ENCODE measurements at regions not wholly inside any gene's neighbourhood (a gene's known extent, or its start where the extent isn't known, plus 50 kb on each side); places are given as distances from the start of the nearest gene placed in this dataset.

DNA sequence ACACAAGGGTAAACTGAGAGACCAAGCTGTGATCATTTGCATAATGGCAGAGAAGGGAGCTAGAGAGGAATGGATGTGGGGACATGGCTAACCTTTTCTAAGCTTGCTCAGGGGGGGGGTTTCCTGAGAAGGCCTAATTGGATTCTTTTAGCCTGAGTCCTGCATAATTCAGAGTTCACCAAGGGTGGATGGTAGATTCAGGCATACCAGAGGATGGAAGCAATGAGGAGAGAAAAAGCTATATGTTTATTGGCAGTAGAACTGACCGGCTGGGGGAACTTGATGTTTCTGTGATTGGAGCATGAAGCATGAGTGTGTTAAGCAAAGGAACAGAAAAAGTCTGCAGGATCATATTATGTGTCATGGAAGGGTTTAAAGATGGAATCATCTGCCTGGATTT lies 65.9 kb upstream of the KLF12 start:
- no peak overlapping the region for H3K4me2 ChIP-seq (replicated peaks; ENCODE audit: extremely low read depth, low read length, poor library complexity, severe bottlenecking)
- Mint-ChIP-seq H3K4me3 (no peak overlapping the region), H3K27me3 (ENCODE audit: low read depth in 3 of 3) (no peaks in the 10 kb centered on the region), H3K27ac (no peak overlapping the region), H3K4me1 (no peaks in the 10 kb centered on the region), H3K9me3 (peaks cover 0 to 15% (median 3%) of the 10 kb centered on the region in 7 donors), H3K36me3 (no peaks in the 10 kb centered on the region)
- H4K20me1 ChIP-seq (ENCODE audit: insufficient read depth, low read length): no peaks in the 10 kb centered on the region
- H3K9me3 ChIP-seq (replicated peaks in 1 of 2; ENCODE audit: control insufficient read depth in 1 of 2, insufficient read depth in 1 of 2, low read length in 2 of 2): no peaks in the 10 kb centered on the region
- no peak overlapping the region for H3K27ac ChIP-seq (ENCODE audit: low read depth in 1 of 2, low read length in 2 of 2)
- no peak overlapping the region for H2AFZ ChIP-seq (ENCODE audit: insufficient read depth, low read depth, low read length, poor library complexity, severe bottlenecking)
- TF ChIP-seq, protein P1, sequence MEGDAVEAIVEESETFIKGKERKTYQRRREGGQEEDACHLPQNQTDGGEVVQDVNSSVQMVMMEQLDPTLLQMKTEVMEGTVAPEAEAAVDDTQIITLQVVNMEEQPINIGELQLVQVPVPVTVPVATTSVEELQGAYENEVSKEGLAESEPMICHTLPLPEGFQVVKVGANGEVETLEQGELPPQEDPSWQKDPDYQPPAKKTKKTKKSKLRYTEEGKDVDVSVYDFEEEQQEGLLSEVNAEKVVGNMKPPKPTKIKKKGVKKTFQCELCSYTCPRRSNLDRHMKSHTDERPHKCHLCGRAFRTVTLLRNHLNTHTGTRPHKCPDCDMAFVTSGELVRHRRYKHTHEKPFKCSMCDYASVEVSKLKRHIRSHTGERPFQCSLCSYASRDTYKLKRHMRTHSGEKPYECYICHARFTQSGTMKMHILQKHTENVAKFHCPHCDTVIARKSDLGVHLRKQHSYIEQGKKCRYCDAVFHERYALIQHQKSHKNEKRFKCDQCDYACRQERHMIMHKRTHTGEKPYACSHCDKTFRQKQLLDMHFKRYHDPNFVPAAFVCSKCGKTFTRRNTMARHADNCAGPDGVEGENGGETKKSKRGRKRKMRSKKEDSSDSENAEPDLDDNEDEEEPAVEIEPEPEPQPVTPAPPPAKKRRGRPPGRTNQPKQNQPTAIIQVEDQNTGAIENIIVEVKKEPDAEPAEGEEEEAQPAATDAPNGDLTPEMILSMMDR (IDR thresholded peaks at IDR 0.05): no peak
- WGBS (ENCODE audit: insufficient coverage): 92% methylated on average over 1 of the region's 1 CpG
- no peaks in the 10 kb centered on the region for H3K36me3 ChIP-seq (replicated peaks in 1 of 2; ENCODE audit: control insufficient read depth in 1 of 2, insufficient read depth in 2 of 2, low read length in 2 of 2)
- no peak for DNase-seq
- H3K79me2 ChIP-seq (ENCODE audit: insufficient read depth, low read length): no peaks in the 10 kb centered on the region
- H3K9ac ChIP-seq (ENCODE audit: insufficient read depth, low read length, poor library complexity, severe bottlenecking): no peak overlapping the region
- H3K4me1 ChIP-seq (ENCODE audit: control insufficient read depth in 1 of 2, insufficient read depth in 2 of 2, low read length in 2 of 2): no peaks in the 10 kb centered on the region
- intact Hi-C loops (cut with micrococcal nuclease): no loop called here
- no peaks in the 10 kb centered on the region for H3K27me3 ChIP-seq (ENCODE audit: control insufficient read depth in 2 of 2, insufficient read depth in 2 of 2, low read length in 2 of 2)
- H3K4me3 ChIP-seq (replicated peaks in 1 of 3; ENCODE audit: low read depth in 2 of 3, low read length in 3 of 3): no peak overlapping the region

DNA sequence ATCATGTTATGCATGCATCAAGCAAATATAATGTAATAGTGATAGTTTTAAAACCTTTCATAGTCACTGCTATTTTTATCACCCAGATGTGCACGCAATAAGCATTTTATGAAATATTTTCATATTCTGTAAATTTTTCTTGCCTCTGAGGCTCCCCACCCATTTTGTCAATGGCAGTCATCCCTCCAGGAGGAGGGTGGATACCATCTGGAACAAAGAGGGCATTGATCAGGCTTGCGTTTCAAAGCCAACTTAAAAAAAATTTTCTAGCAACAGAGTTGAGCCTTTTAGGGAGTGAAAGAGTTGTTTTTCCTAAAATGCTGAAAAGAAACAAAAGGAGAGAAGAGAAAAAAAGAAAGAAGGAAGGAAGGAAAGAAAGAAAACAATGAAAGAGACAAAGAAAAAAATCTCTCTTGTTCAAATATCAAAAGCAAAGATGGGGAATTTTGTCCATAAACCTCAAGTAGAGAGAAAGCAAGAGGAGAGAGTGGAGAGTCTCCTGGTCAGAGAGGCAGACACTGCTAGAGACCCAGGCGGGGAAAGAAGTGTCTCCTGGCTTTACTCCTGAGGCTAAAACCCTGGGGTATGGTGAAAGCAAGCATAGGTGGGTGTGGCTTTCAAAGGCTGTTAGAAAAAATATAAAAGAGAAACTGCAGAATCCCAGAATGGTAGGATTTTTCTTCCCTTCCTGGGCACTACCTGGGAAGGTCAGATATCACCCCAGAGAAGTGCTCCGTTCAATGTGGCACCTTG lies 63.6 kb upstream of the KLF12 start:
- DNase-seq: no peak
- H3K9me3 Mint-ChIP-seq: peaks cover 0 to 15% (median 4%) of the 10 kb centered on the region in 7 donors
- H3K4me3 ChIP-seq (replicated peaks in 1 of 3; ENCODE audit: low read depth in 2 of 3, low read length in 3 of 3): no peak overlapping the region
- peaks cover 0 to 1% (median 0%) of the 10 kb centered on the region in 3 donors for H3K27me3 Mint-ChIP-seq (ENCODE audit: low read depth in 3 of 3)
- intact Hi-C loops (cut with micrococcal nuclease): no loop called here
- H3K4me3 Mint-ChIP-seq: no peak overlapping the region
- H3K36me3 ChIP-seq (replicated peaks in 1 of 2; ENCODE audit: control insufficient read depth in 1 of 2, insufficient read depth in 2 of 2, low read length in 2 of 2): no peaks in the 10 kb centered on the region
- no peaks in the 10 kb centered on the region for H3K36me3 Mint-ChIP-seq
- TF ChIP-seq, protein P1 (IDR thresholded peaks at IDR 0.05): no peak
- H4K20me1 ChIP-seq (ENCODE audit: insufficient read depth, low read length): no peaks in the 10 kb centered on the region
- no peak overlapping the region for H3K9ac ChIP-seq (ENCODE audit: insufficient read depth, low read length, poor library complexity, severe bottlenecking)
- H2AFZ ChIP-seq (ENCODE audit: insufficient read depth, low read depth, low read length, poor library complexity, severe bottlenecking): no peak overlapping the region
- 80% methylated on average over 1 of the region's 4 CpGs for WGBS (ENCODE audit: insufficient coverage)
- no peaks in the 10 kb centered on the region for H3K79me2 ChIP-seq (ENCODE audit: insufficient read depth, low read length)
- no peaks in the 10 kb centered on the region for H3K4me1 ChIP-seq (ENCODE audit: control insufficient read depth in 1 of 2, insufficient read depth in 2 of 2, low read length in 2 of 2)
- H3K27ac ChIP-seq (ENCODE audit: low read depth in 1 of 2, low read length in 2 of 2): no peak overlapping the region
- no peak overlapping the region for H3K27ac Mint-ChIP-seq
- H3K27me3 ChIP-seq (ENCODE audit: control insufficient read depth in 2 of 2, insufficient read depth in 2 of 2, low read length in 2 of 2): no peaks in the 10 kb centered on the region
- no peaks in the 10 kb centered on the region for H3K9me3 ChIP-seq (replicated peaks in 1 of 2; ENCODE audit: control insufficient read depth in 1 of 2, insufficient read depth in 1 of 2, low read length in 2 of 2)
- no peak overlapping the region for H3K4me2 ChIP-seq (replicated peaks; ENCODE audit: extremely low read depth, low read length, poor library complexity, severe bottlenecking)
- no peaks in the 10 kb centered on the region for H3K4me1 Mint-ChIP-seq

Data from CD14-positive monocyte (primary cell).